HepG2 (cell line): ENCODE measurements at regions not wholly inside any gene's neighbourhood (a gene's known extent, or its start where the extent isn't known, plus 50 kb on each side); places are given as distances from the start of the nearest gene placed in this dataset.
A peak's percentile ranks its signal among the peaks of the same experiment; 100 is the strongest.

Experiments used
- DZIP1 ChIP-seq: sonication (generic); formaldehyde crosslinking; IDR thresholded peaks from 2 replicates; pipeline ENCODE4 v1.5.0; 2020; ENCODE audit warnings: mild to moderate bottlenecking, missing genetic modification reagents
- ISL2 ChIP-seq: sonication (generic); formaldehyde crosslinking; IDR thresholded peaks from 2 replicates; pipeline ENCODE4 v1.5.0; 2020; ENCODE audit warnings: missing genetic modification reagents
- ONECUT2 ChIP-seq: sonication (generic); formaldehyde crosslinking; IDR thresholded peaks from 2 replicates; pipeline ENCODE4 v1.4.0; 2020; ENCODE audit warnings: missing genetic modification reagents
- PAXIP1 ChIP-seq: sonication (generic); formaldehyde crosslinking; conservative IDR thresholded peaks from 2 replicates; pipeline ENCODE4 v1.4.0; 2020; ENCODE audit warnings: mild to moderate bottlenecking, missing genetic modification reagents, moderate library complexity
- PHB2 ChIP-seq: fragments of 450-650 bp; IDR thresholded peaks from 2 replicates; pipeline ENCODE4 v1.6.1; 2018; ENCODE audit not compliant: partially characterized antibody
- RFX3 ChIP-seq: IDR thresholded peaks from 2 replicates; pipeline ENCODE4 v1.6.1; 2016; ENCODE audit warnings: missing biosample characterization, missing genetic modification reagents
- SOX13 ChIP-seq, 3 experiments: fragments of 450-650 bp in 1 of 3; sonication (generic) in 1 of 3; formaldehyde crosslinking in 1 of 3; IDR thresholded peaks in 2 of 3; conservative IDR thresholded peaks in 1 of 3; 2 replicates each; pipeline versions ENCODE4 v1.5.0 to v1.6.1; 2016 to 2020; ENCODE audit warnings: antibody characterized with exemption in 1 of 3, mild to moderate bottlenecking in 1 of 3, missing compliant biosample characterization in 1 of 3, missing genetic modification reagents in 1 of 3, moderate library complexity in 1 of 3
- ZGPAT ChIP-seq: IDR thresholded peaks from 2 replicates; pipeline ENCODE4 v1.6.1; 2016; ENCODE audit warnings: mild to moderate bottlenecking
- ZNF296 ChIP-seq: sonication (generic); formaldehyde crosslinking; conservative IDR thresholded peaks from 2 replicates; pipeline ENCODE4 v1.5.0; 2020; ENCODE audit warnings: mild to moderate bottlenecking, missing genetic modification reagents
- ZNF30 ChIP-seq: sonication (generic); formaldehyde crosslinking; IDR thresholded peaks from 2 replicates; pipeline ENCODE4 v1.5.0; 2020; ENCODE audit warnings: mild to moderate bottlenecking, missing genetic modification reagents

GRCh38 chr12:92504594-92504981 is 198.2 kb upstream of the PLEKHG7 start (continued):
- 0 out of 2 replicates have a peak, but pooled peaks have one; percentile 24 for TF ChIP-seq ZGPAT (CRISPR knock-in tag)
- no peak for TF ChIP-seq SOX13 (IDR thresholded peaks at IDR 0.05)
- TF ChIP-seq SOX13 (CRISPR knock-in tag; conservative IDR thresholded peaks at IDR 0.05 in 1 of 2, IDR thresholded peaks at IDR 0.05 in 1 of 2), result peak in 1 of 2 experiments; percentile 26; a peak in 1 of 4 replicates
- TF ChIP-seq PHB2, result no peak
- no peak for TF ChIP-seq ZNF30 (CRISPR knock-in tag)
- 0 out of 2 replicates have a peak, but pooled peaks have one; percentile 39 for TF ChIP-seq ISL2
- peak; percentile 65 for TF ChIP-seq PAXIP1
- TF ChIP-seq DZIP1, result no peak
- peak; percentile 74 for TF ChIP-seq ONECUT2
- peak; percentile 99 for TF ChIP-seq ZNF296
- TF ChIP-seq RFX3 (CRISPR knock-in tag), result no peak
- TF ChIP-seq, all 625 proteins: peak for 28
